ENCODE measurements at regions not wholly inside any gene's neighbourhood (a gene's known extent, or its start where the extent isn't known, plus 50 kb on each side); places are given as distances from the start of the nearest gene placed in this dataset.

- ChIA-PET CTCF (no interaction called here), POLR2A (no interaction called here)
- intact Hi-C loops (cut with micrococcal nuclease; ENCODE audit: unreplicated experiment), result no loop called here
- Mint-ChIP-seq H3K27me3 (ENCODE audit: insufficient read depth, unreplicated experiment) (no peaks in the 10 kb centered on the region), H3K4me1 (ENCODE audit: low read depth, unreplicated experiment) (no peaks in the 10 kb centered on the region), H3K27ac (ENCODE audit: unreplicated experiment) (no peak overlapping the region), H3K4me3 (ENCODE audit: unreplicated experiment) (no peak overlapping the region), H3K9me3 (ENCODE audit: unreplicated experiment) (peaks cover 14% of the 10 kb centered on the region), H3K36me3 (ENCODE audit: insufficient read depth, unreplicated experiment) (no peaks in the 10 kb centered on the region)
- Histone ChIP-seq H3K9me3 (no peaks in the 10 kb centered on the region), H3K27me3 (replicated peaks; ENCODE audit: control insufficient read depth, insufficient read depth, low read length) (no peaks in the 10 kb centered on the region), H3K4me3 (ENCODE audit: low read depth, low read length) (no peak overlapping the region), H3K36me3 (ENCODE audit: control insufficient read depth, insufficient read depth, low read length) (no peaks in the 10 kb centered on the region), H3K4me1 (no peaks in the 10 kb centered on the region)
- TF ChIP-seq CTCF (IDR thresholded peaks at IDR 0.05; ENCODE audit: insufficient read depth in 1 of 2, low read depth in 1 of 2, low read length in 1 of 2, severe bottlenecking in 1 of 2, unreplicated experiment in 1 of 2), result no peak
- no TSS peak for BruUV-seq (replicated peaks)
- DNase-seq, result no peak
Measured at GRCh38 chr10:107971973-107972372, 807.5 kb upstream of the SORCS1 start.

- no peak overlapping the region for H3K4me3 Mint-ChIP-seq (ENCODE audit: unreplicated experiment)
- Histone ChIP-seq H3K9me3 (no peaks in the 10 kb centered on the region), H3K4me1 (no peaks in the 10 kb centered on the region), H3K4me3 (ENCODE audit: low read depth, low read length) (no peak overlapping the region), H3K27me3 (replicated peaks; ENCODE audit: control insufficient read depth, insufficient read depth, low read length) (no peaks in the 10 kb centered on the region), H3K36me3 (ENCODE audit: control insufficient read depth, insufficient read depth, low read length) (no peaks in the 10 kb centered on the region)
- TF ChIP-seq CTCF (IDR thresholded peaks at IDR 0.05; ENCODE audit: insufficient read depth in 1 of 2, low read depth in 1 of 2, low read length in 1 of 2, severe bottlenecking in 1 of 2, unreplicated experiment in 1 of 2), result no peak
- ChIA-PET POLR2A (no interaction called here), CTCF (no interaction called here)
- H3K4me1 Mint-ChIP-seq (ENCODE audit: low read depth, unreplicated experiment), result no peaks in the 10 kb centered on the region
- no peaks in the 10 kb centered on the region for H3K36me3 Mint-ChIP-seq (ENCODE audit: insufficient read depth, unreplicated experiment)
- H3K27ac Mint-ChIP-seq (ENCODE audit: unreplicated experiment), result no peak overlapping the region
- no peaks in the 10 kb centered on the region for H3K27me3 Mint-ChIP-seq (ENCODE audit: insufficient read depth, unreplicated experiment)
- no TSS peak for BruUV-seq (replicated peaks)
- peaks cover 14% of the 10 kb centered on the region for H3K9me3 Mint-ChIP-seq (ENCODE audit: unreplicated experiment)
- no peak for DNase-seq
- intact Hi-C loops (cut with micrococcal nuclease; ENCODE audit: unreplicated experiment), result no loop called here
Measured at GRCh38 chr10:107971411-107971810, 806.9 kb upstream of the SORCS1 start.

GRCh38 chr10:107970512-107970911, 806.0 kb upstream of the SORCS1 start:
- BruUV-seq (replicated peaks), result no TSS peak
- H3K4me3 ChIP-seq (ENCODE audit: low read depth, low read length), result no peak overlapping the region
- no peaks in the 10 kb centered on the region for H3K27me3 Mint-ChIP-seq (ENCODE audit: insufficient read depth, unreplicated experiment)
- DNase-seq, result no peak
- ChIA-PET CTCF (no interaction called here), POLR2A (no interaction called here)
- intact Hi-C loops (cut with micrococcal nuclease; ENCODE audit: unreplicated experiment), result no loop called here
- no peak for TF ChIP-seq CTCF (IDR thresholded peaks at IDR 0.05; ENCODE audit: insufficient read depth in 1 of 2, low read depth in 1 of 2, low read length in 1 of 2, severe bottlenecking in 1 of 2, unreplicated experiment in 1 of 2)
- H3K4me1 Mint-ChIP-seq (ENCODE audit: low read depth, unreplicated experiment), result no peaks in the 10 kb centered on the region
- H3K27ac Mint-ChIP-seq (ENCODE audit: unreplicated experiment), result no peak overlapping the region
- no peaks in the 10 kb centered on the region for H3K9me3 ChIP-seq
- no peaks in the 10 kb centered on the region for H3K36me3 Mint-ChIP-seq (ENCODE audit: insufficient read depth, unreplicated experiment)
- H3K27me3 ChIP-seq (replicated peaks; ENCODE audit: control insufficient read depth, insufficient read depth, low read length), result no peaks in the 10 kb centered on the region
- peaks cover 14% of the 10 kb centered on the region for H3K9me3 Mint-ChIP-seq (ENCODE audit: unreplicated experiment)
- no peaks in the 10 kb centered on the region for H3K36me3 ChIP-seq (ENCODE audit: control insufficient read depth, insufficient read depth, low read length)
- H3K4me3 Mint-ChIP-seq (ENCODE audit: unreplicated experiment), result no peak overlapping the region
- no peaks in the 10 kb centered on the region for H3K4me1 ChIP-seq
